Epithelial cell of proximal tubule (primary cell): ENCODE measurements at regions not wholly inside any gene's neighbourhood (a gene's known extent, or its start where the extent isn't known, plus 50 kb on each side); places are given as distances from the start of the nearest gene placed in this dataset.
"Not testable (repeated sequence)": the region's sequence is repeated elsewhere in the genome, so short reads cannot be mapped to it uniquely, and the experiment has no call there.

Source experiments
- DNase-seq: peaks from one replicate; pipeline ENCODE4 v3.0.0-alpha.2; 2011; ENCODE audit warnings: low read depth
- H3K4me3 ChIP-seq: 2 replicates; pipeline ENCODE4 v1.5.1; 2011; ENCODE audit warnings: low read depth, mild to moderate bottlenecking, low read length
- CTCF ChIP-seq: conservative IDR thresholded peaks from 2 replicates; pipeline ENCODE4 v1.5.1; 2012; ENCODE audit warnings: low read depth, mild to moderate bottlenecking, low read length

- DNase-seq: no peak
- no peak overlapping the region for H3K4me3 ChIP-seq
- no peak for TF ChIP-seq CTCF
Measured at GRCh38 chr21:17114045-17114444, 398.8 kb upstream of the CXADR start.

GRCh38 chr21:17118638-17119384 lies 394.0 kb upstream of the CXADR start:
- TF ChIP-seq CTCF: no peak
- no peak overlapping the region for H3K4me3 ChIP-seq
- DNase-seq: no peak

GRCh38 chr21:17119466-17120297 lies 393.2 kb upstream of the CXADR start:
- no peak for TF ChIP-seq CTCF
- no peak overlapping the region for H3K4me3 ChIP-seq
- no peak for DNase-seq

- not testable (repeated sequence) for DNase-seq, H3K4me3 ChIP-seq
Measured at GRCh38 chr21:17127395-17127794, 385.4 kb upstream of the CXADR start.

GRCh38 chr21:17128132-17128531 lies 384.7 kb upstream of the CXADR start:
- no peak overlapping the region for H3K4me3 ChIP-seq
- no peak for TF ChIP-seq CTCF
- no peak for DNase-seq

- not testable (repeated sequence) for DNase-seq, H3K4me3 ChIP-seq
Measured at GRCh38 chr21:17139159-17139558, 373.7 kb upstream of the CXADR start.

- no peak overlapping the region for H3K4me3 ChIP-seq
- no peak for DNase-seq
- TF ChIP-seq CTCF: no peak
Measured at GRCh38 chr21:17139696-17140095, 373.1 kb upstream of the CXADR start.

- no peak overlapping the region for H3K4me3 ChIP-seq
Measured at GRCh38 chr21:17146426-17146825, 366.4 kb upstream of the CXADR start.

More at GRCh38 chr21:17146426-17146825, 366.4 kb upstream of the CXADR start:
- no peak for TF ChIP-seq CTCF
- no peak for DNase-seq
